ENCODE measurements at regions not wholly inside any gene's neighbourhood (a gene's known extent, or its start where the extent isn't known, plus 50 kb on each side); places are given as distances from the start of the nearest gene placed in this dataset.
"Not testable (repeated sequence)": the region's sequence is repeated elsewhere in the genome, so short reads cannot be mapped to it uniquely, and the experiment has no call there.

GRCh38 chr16:87033541-87034300 is 283.5 kb downstream of the C16orf95 start:
- DNase-seq (ENCODE audit: low read depth): no peak

- DNase-seq (ENCODE audit: low read depth): no peak
These were observed 282.9 kb downstream of the C16orf95 start for GRCh38 chr16:87034317-87034716.

- DNase-seq (ENCODE audit: low read depth): no peak
These were observed 282.1 kb downstream of the C16orf95 start for GRCh38 chr16:87035053-87035452.

GRCh38 chr16:87037012-87037411 is 280.2 kb downstream of the C16orf95 start:
- no peak for DNase-seq (ENCODE audit: low read depth)

- not testable (repeated sequence) for DNase-seq (ENCODE audit: low read depth)
These were observed 278.7 kb downstream of the C16orf95 start for GRCh38 chr16:87038528-87038927.

- DNase-seq (ENCODE audit: low read depth): no peak
These were observed 276.7 kb downstream of the C16orf95 start for GRCh38 chr16:87040169-87041117.

- DNase-seq (ENCODE audit: low read depth): no peak
These were observed 275.9 kb downstream of the C16orf95 start for GRCh38 chr16:87041286-87041685.

GRCh38 chr16:87042551-87043230 is 274.5 kb downstream of the C16orf95 start:
- DNase-seq (ENCODE audit: low read depth): no peak

GRCh38 chr16:87043231-87044031 is 273.8 kb downstream of the C16orf95 start:
- no peak for DNase-seq (ENCODE audit: low read depth)

GRCh38 chr16:87044032-87044382 is 273.2 kb downstream of the C16orf95 start:
- no peak for DNase-seq (ENCODE audit: low read depth)

GRCh38 chr16:87044829-87045228 is 272.4 kb downstream of the C16orf95 start:
- no peak for DNase-seq (ENCODE audit: low read depth)

GRCh38 chr16:87045466-87046216 is 271.6 kb downstream of the C16orf95 start:
- no peak for DNase-seq (ENCODE audit: low read depth)

GRCh38 chr16:87046235-87046634 is 271.0 kb downstream of the C16orf95 start:
- no peak for DNase-seq (ENCODE audit: low read depth)

- no peak for DNase-seq (ENCODE audit: low read depth)
These were observed 269.8 kb downstream of the C16orf95 start for GRCh38 chr16:87047221-87048037.

GRCh38 chr16:87048038-87048729 is 269.0 kb downstream of the C16orf95 start:
- DNase-seq (ENCODE audit: low read depth): no peak

GRCh38 chr16:87048730-87049115 is 268.5 kb downstream of the C16orf95 start:
- no peak for DNase-seq (ENCODE audit: low read depth)

GRCh38 chr16:87049216-87049615 is 268.0 kb downstream of the C16orf95 start:
- DNase-seq (ENCODE audit: low read depth): not testable (repeated sequence)

- no peak for DNase-seq (ENCODE audit: low read depth)
These were observed 267.1 kb downstream of the C16orf95 start for GRCh38 chr16:87050142-87050541.

- no peak for DNase-seq (ENCODE audit: low read depth)
These were observed 265.5 kb downstream of the C16orf95 start for GRCh38 chr16:87051526-87052320.
